ENCODE measurements at regions not wholly inside any gene's neighbourhood (a gene's known extent, or its start where the extent isn't known, plus 50 kb on each side); places are given as distances from the start of the nearest gene placed in this dataset.

DNA sequence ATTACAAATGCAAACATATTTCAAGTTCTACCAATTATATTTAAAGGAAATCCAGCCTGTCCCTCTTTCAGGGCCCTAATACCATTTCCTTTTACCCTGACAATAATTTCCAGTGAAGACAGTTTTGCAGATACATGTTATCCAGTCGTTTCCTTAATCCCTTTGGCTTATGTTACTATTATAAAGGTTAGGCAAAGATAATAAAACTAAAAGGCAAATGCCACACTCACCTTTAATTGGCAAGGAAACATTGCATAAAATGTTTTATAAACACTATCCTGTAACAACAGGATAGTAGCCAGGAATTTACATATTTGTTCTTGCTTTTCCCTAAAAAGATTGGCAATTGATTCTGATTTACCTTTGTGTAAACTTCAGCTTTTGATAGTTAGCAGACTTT lies 168.7 kb downstream of the AEBP2 start:
- no peak for DNase-seq (ENCODE audit: extremely low read depth, low read depth)
- TF ChIP-seq, protein P1, sequence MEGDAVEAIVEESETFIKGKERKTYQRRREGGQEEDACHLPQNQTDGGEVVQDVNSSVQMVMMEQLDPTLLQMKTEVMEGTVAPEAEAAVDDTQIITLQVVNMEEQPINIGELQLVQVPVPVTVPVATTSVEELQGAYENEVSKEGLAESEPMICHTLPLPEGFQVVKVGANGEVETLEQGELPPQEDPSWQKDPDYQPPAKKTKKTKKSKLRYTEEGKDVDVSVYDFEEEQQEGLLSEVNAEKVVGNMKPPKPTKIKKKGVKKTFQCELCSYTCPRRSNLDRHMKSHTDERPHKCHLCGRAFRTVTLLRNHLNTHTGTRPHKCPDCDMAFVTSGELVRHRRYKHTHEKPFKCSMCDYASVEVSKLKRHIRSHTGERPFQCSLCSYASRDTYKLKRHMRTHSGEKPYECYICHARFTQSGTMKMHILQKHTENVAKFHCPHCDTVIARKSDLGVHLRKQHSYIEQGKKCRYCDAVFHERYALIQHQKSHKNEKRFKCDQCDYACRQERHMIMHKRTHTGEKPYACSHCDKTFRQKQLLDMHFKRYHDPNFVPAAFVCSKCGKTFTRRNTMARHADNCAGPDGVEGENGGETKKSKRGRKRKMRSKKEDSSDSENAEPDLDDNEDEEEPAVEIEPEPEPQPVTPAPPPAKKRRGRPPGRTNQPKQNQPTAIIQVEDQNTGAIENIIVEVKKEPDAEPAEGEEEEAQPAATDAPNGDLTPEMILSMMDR (IDR thresholded peaks at IDR 0.05; ENCODE audit: low read depth, low read length, missing control alignments) = no peak
- no peak overlapping the region for H3K4me3 ChIP-seq (replicated peaks; ENCODE audit: low read depth, low read length)

DNA sequence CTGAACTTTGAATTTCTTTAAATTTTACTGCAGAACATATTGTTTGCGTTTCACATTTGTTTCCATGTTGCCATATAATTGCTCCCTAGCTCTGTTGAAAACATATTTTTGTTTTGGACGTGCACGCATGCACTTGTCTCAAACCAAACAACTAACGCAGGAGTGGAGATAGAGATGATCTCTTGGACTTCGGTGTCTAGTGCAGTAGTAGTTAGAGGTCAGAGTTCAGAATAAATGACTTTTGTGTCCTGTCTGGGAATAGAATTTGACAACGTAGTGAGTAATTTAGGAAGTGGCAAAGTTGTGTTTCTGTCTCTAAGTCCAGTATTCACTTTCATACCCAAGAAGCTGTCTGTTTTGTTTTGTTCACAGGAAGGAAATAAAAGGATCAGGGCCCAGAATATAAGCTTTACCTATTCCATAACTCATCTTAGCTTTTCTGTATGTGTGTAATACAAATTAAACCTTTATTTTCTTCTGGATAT lies 173.8 kb downstream of the AEBP2 start:
- no peak for DNase-seq (ENCODE audit: extremely low read depth, low read depth)
- TF ChIP-seq, protein P1 (IDR thresholded peaks at IDR 0.05; ENCODE audit: low read depth, low read length, missing control alignments) = no peak
- H3K4me3 ChIP-seq (replicated peaks; ENCODE audit: low read depth, low read length) = no peak overlapping the region

DNA sequence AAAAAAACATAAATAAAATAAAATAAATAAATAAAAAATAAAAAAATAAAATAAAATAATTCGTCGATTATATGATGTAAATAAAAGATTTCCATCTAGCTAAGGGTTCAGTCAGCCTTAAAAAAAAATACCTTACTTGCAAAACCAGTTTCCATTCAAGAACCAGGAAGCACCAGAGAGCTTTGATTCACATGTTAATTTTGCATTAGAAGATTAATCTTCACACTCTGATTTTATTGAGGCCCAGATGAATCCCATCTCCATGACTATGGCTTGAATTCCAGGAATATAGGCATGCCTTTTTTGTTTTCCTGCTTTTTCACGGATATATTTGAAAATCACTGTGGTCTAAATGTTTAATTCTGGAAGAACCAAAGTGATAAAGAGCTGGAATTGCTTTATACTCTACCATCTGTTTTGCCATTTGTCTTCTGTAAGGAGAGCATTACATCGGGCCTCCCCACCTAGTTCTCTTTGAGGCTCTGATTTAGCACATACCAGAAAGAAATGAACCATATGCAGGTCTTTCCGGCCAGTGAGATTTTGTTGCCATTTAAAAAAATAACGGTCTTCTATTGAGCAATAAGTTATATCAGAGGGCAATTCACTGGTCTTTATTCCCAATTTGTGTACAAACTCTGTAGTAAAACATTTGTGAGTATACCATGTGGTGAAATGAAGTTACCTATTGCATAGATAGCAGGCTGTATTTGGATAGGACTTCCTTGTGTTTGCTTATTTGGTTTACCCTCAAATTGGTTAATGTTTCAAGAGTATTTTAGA lies 175.5 kb downstream of the AEBP2 start:
- H3K4me3 ChIP-seq (replicated peaks; ENCODE audit: low read depth, low read length) = no peak overlapping the region
- no peak for DNase-seq (ENCODE audit: extremely low read depth, low read depth)
- TF ChIP-seq, protein P1 (IDR thresholded peaks at IDR 0.05; ENCODE audit: low read depth, low read length, missing control alignments) = no peak

- no peak overlapping the region for H3K4me3 ChIP-seq (replicated peaks; ENCODE audit: low read depth, low read length)
- TF ChIP-seq, protein P1 (IDR thresholded peaks at IDR 0.05; ENCODE audit: low read depth, low read length, missing control alignments) = no peak
- DNase-seq (ENCODE audit: extremely low read depth, low read depth) = no peak
Observed at GRCh38 chr12:19615384-19615725, 176.1 kb downstream of the AEBP2 start.

DNA sequence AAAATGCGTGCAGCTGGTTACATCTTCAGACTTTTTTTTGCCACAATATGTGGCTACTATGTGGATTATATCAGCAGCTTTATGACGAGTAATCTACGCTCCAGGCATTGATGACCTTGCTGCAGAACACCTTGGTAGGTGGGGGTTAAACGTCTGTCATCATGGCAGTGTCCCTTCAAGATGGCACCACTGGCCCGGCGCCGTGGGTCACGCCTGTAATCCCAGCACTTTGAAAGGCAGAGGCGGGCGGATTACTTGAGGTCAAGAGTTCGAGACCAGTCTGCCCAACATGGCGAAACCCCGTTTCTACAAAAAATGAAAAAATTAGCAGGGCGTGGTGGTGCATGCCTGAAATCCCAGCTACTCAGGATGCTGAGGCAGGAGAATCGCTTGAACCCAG lies 177.5 kb downstream of the AEBP2 start:
- TF ChIP-seq, protein P1 (IDR thresholded peaks at IDR 0.05; ENCODE audit: low read depth, low read length, missing control alignments) = no peak
- DNase-seq (ENCODE audit: extremely low read depth, low read depth) = no peak
- H3K4me3 ChIP-seq (replicated peaks; ENCODE audit: low read depth, low read length) = no peak overlapping the region

- H3K4me3 ChIP-seq (replicated peaks; ENCODE audit: low read depth, low read length) = no peak overlapping the region
- DNase-seq (ENCODE audit: extremely low read depth, low read depth) = no peak
- TF ChIP-seq, protein P1 (IDR thresholded peaks at IDR 0.05; ENCODE audit: low read depth, low read length, missing control alignments) = no peak
Observed at GRCh38 chr12:19620222-19620621, 180.9 kb downstream of the AEBP2 start.

All from HFF-Myc (cell line).